ENCODE measurements at regions not wholly inside any gene's neighbourhood (a gene's known extent, or its start where the extent isn't known, plus 50 kb on each side); places are given as distances from the start of the nearest gene placed in this dataset.

- no peak for DNase-seq (ENCODE audit: low read depth in 2 of 2)
Measured at GRCh38 chr11:37512156-37512780, 914.2 kb upstream of the RAG2 start.

- DNase-seq (ENCODE audit: low read depth in 2 of 2): no peak
Measured at GRCh38 chr11:37511425-37511933, 913.4 kb upstream of the RAG2 start.

- DNase-seq (ENCODE audit: low read depth in 2 of 2): no peak
Measured at GRCh38 chr11:37509506-37509905, 911.5 kb upstream of the RAG2 start.

GRCh38 chr11:37506531-37506930 is 908.5 kb upstream of the RAG2 start:
- no peak for DNase-seq (ENCODE audit: low read depth in 2 of 2)

- no peak for DNase-seq (ENCODE audit: low read depth in 2 of 2)
Measured at GRCh38 chr11:37505406-37505805, 907.4 kb upstream of the RAG2 start.

GRCh38 chr11:37504921-37505320 is 906.9 kb upstream of the RAG2 start:
- DNase-seq (ENCODE audit: low read depth in 2 of 2): no peak

- no peak for DNase-seq (ENCODE audit: low read depth in 2 of 2)
Measured at GRCh38 chr11:37504060-37504611, 906.1 kb upstream of the RAG2 start.

GRCh38 chr11:37503411-37504059 is 905.5 kb upstream of the RAG2 start:
- no peak for DNase-seq (ENCODE audit: low read depth in 2 of 2)

GRCh38 chr11:37502202-37502601 is 904.2 kb upstream of the RAG2 start:
- no peak for DNase-seq (ENCODE audit: low read depth in 2 of 2)

- DNase-seq (ENCODE audit: low read depth in 2 of 2): no peak
Measured at GRCh38 chr11:37500425-37500824, 902.4 kb upstream of the RAG2 start.

- DNase-seq (ENCODE audit: low read depth in 2 of 2): no peak
Measured at GRCh38 chr11:37497326-37497725, 899.3 kb upstream of the RAG2 start.

GRCh38 chr11:37496201-37496600 is 898.2 kb upstream of the RAG2 start:
- no peak for DNase-seq (ENCODE audit: low read depth in 2 of 2)

- no peak for DNase-seq (ENCODE audit: low read depth in 2 of 2)
Measured at GRCh38 chr11:37484298-37484697, 886.3 kb upstream of the RAG2 start.

GRCh38 chr11:37483761-37484160 is 885.7 kb upstream of the RAG2 start:
- DNase-seq (ENCODE audit: low read depth in 2 of 2): no peak

- no peak for DNase-seq (ENCODE audit: low read depth in 2 of 2)
Measured at GRCh38 chr11:37474889-37475288, 876.9 kb upstream of the RAG2 start.

- DNase-seq (ENCODE audit: low read depth in 2 of 2): no peak
Measured at GRCh38 chr11:37468344-37468743, 870.3 kb upstream of the RAG2 start.

GRCh38 chr11:37465221-37465620 is 867.2 kb upstream of the RAG2 start:
- DNase-seq (ENCODE audit: low read depth in 2 of 2): no peak

- DNase-seq (ENCODE audit: low read depth in 2 of 2): no peak
Measured at GRCh38 chr11:37459456-37459855, 861.4 kb upstream of the RAG2 start.

- DNase-seq (ENCODE audit: low read depth in 2 of 2): no peak
Measured at GRCh38 chr11:37456746-37457145, 858.7 kb upstream of the RAG2 start.

- DNase-seq (ENCODE audit: low read depth in 2 of 2): no peak
Measured at GRCh38 chr11:37451903-37452302, 853.9 kb upstream of the RAG2 start.

GRCh38 chr11:37450613-37451012 is 852.6 kb upstream of the RAG2 start:
- no peak for DNase-seq (ENCODE audit: low read depth in 2 of 2)

GRCh38 chr11:37449146-37449545 is 851.1 kb upstream of the RAG2 start:
- no peak for DNase-seq (ENCODE audit: low read depth in 2 of 2)

GRCh38 chr11:37442576-37442975 is 844.5 kb upstream of the RAG2 start:
- DNase-seq (ENCODE audit: low read depth in 2 of 2): no peak
